Aorta (tissue), 5 donors: ENCODE measurements at regions not wholly inside any gene's neighbourhood (a gene's known extent, or its start where the extent isn't known, plus 50 kb on each side); places are given as distances from the start of the nearest gene placed in this dataset.

Experiments
- ATAC-seq: fragments of 200-7000 bp; cut with Tn5 transposase; one replicate; pipeline ENCODE4 v1.9.1; 2022; ENCODE audit warnings: moderate library complexity; ENCODE audit not compliant: low FRiP score
- DNase-seq, 2 donors: peaks; one replicate each; pipeline ENCODE4 v3.0.0-alpha.2; 2020
- H3K27ac ChIP-seq, 2 donors: one replicate each; pipeline ENCODE4 v1.5.1; 2013; ENCODE audit warnings: low read length in 2 of 2, mild to moderate bottlenecking in 2 of 2, moderate library complexity in 2 of 2, control low read depth in 1 of 2, inconsistent platforms in 1 of 2, low read depth in 1 of 2
- H3K27me3 ChIP-seq, 2 donors: one replicate each; pipeline ENCODE4 v1.6.1; 2013; ENCODE audit warnings: control low read depth in 1 of 2, low read length in 1 of 2, mild to moderate bottlenecking in 1 of 2, moderate library complexity in 1 of 2; ENCODE audit not compliant: insufficient read depth in 2 of 2, control insufficient read depth in 1 of 2
- H3K36me3 ChIP-seq, 2 donors: one replicate each; pipeline ENCODE4 v1.6.1; 2013; ENCODE audit warnings: control low read depth in 1 of 2, low read length in 1 of 2, mild to moderate bottlenecking in 1 of 2; ENCODE audit not compliant: insufficient read depth in 2 of 2, control insufficient read depth in 1 of 2
- H3K4me1 ChIP-seq, 2 donors: one replicate each; pipeline ENCODE4 v1.6.1; 2013; ENCODE audit warnings: low read length in 2 of 2, control low read depth in 1 of 2, mild to moderate bottlenecking in 1 of 2, moderate library complexity in 1 of 2; ENCODE audit not compliant: insufficient read depth in 2 of 2, control insufficient read depth in 1 of 2
- H3K4me3 ChIP-seq, 2 donors: one replicate each; pipeline ENCODE4 v1.5.1; 2013; ENCODE audit warnings: low read length in 2 of 2, control low read depth in 1 of 2, mild to moderate bottlenecking in 1 of 2
- H3K9me3 ChIP-seq: one replicate; pipeline ENCODE4 v1.6.1; 2013; ENCODE audit warnings: mild to moderate bottlenecking, low read length; ENCODE audit not compliant: control insufficient read depth
- WGBS, 2 donors: extraction: QIAGEN DNeasy Blood & Tissue Kit; methylation state at CpG; one replicate each; pipeline ENCODE4 v1.1.7; 2013; 5-methylcytosine and 5-hydroxymethylcytosine counted together
- intact Hi-C, 2 donors: fragments of 100-400 bp; cut with DNase I; formaldehyde crosslinking; loops; one replicate each; pipeline versions ENCODE4 v1.14.2 to v1.15.0; 2022
- donor health status: healthy with polysubstance abuse.
- donor health status: Bipolar disorder and iron deficiency.
- donor health status: DM: no; HTN: no; CAD: no.
- donor health status: DM: no; HTN: no; CAD: no.
- donor health status: DM: yes; HTN: yes; CAD: no.

DNA sequence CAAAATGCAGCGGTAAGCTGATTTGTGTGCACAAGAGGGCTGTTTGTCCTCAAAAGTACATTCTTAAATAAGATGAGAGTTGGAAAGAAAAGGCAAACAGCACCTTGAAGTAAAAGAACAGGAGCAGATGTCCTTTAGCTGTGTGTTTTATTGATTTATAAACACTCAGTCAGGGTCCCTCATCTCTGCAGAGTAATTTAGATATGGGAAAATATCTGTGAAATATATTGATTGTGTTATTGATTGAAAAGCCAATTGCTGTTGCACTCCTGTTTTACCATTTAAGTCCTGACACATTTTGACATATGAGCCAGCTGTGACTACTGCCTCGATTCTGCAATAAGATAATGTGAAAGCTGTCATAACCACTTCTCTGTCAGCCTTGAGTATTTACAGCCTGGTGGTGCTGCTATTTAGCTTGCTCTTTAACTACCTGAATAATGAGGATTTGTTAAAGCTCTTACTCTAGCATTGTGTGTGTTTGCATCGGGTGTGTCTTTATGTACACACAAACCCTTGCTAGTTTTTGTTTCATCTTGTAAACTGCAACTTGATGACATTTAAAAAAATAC, 550.1 kb downstream of the DACH1 start:
- Histone ChIP-seq H3K4me3 (no peak overlapping the region), H3K36me3 (no peaks in the 10 kb centered on the region), H3K9me3 (no peaks in the 10 kb centered on the region), H3K4me1 (no peaks in the 10 kb centered on the region), H3K27me3 (no peaks in the 10 kb centered on the region), H3K27ac (no peak overlapping the region)
- intact Hi-C loops = no loop called here
- ATAC-seq (no peak), DNase-seq (no peak)
- 48 to 57% methylated on average over 3 of the region's 3 CpGs for WGBS, 2 donors

DNA sequence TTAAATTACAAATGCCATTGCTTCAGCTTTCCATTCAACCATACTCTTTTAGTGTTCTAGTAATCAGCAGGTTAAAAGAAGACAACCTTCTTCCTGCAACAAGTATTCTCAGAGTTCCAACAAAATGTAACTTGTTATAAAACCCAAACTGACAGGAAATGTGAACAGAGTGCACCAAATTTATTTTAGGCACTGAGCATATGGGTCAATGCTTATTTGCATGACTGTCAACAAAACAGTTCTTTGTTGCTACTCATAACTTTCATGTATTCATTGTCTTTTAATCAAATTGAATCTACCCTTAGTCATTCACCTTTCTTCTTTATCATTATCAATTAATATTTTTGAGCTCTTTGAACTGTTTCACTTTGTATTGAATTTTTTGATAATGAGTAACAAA, 554.1 kb downstream of the DACH1 start:
- no peak for ATAC-seq
- H3K27ac ChIP-seq = no peak overlapping the region
- H3K27me3 ChIP-seq = no peaks in the 10 kb centered on the region
- no peaks in the 10 kb centered on the region for H3K9me3 ChIP-seq
- no peak overlapping the region for H3K4me3 ChIP-seq
- H3K36me3 ChIP-seq = no peaks in the 10 kb centered on the region
- no peak for DNase-seq
- intact Hi-C loops = no loop called here
- H3K4me1 ChIP-seq = no peaks in the 10 kb centered on the region

DNA sequence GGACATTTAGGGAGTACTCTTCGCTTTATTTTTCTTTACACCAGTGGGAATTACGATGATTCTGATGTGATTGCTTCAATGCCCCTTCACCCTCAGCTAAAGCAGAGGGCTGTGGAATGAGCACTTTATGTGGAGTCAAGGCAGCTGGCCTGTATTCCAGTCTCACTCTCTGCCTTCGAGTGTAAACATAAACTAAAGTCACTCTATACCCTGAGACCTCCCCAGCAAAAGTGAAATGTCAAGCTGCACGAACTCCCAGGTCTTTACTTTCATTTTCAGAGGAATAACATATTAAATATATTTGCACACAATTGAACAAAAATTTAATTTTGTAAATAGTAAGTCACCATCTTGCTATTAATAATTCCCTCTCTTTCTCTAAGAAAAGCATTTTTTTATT, 557.1 kb downstream of the DACH1 start:
- 78% methylated on average over 4 of the region's 4 CpGs for WGBS, 2 donors
- H3K36me3 ChIP-seq = no peaks in the 10 kb centered on the region
- no peaks in the 10 kb centered on the region for H3K27me3 ChIP-seq
- DNase-seq (no peak), ATAC-seq (no peak)
- no peak overlapping the region for H3K4me3 ChIP-seq
- intact Hi-C loops = no loop called here
- no peaks in the 10 kb centered on the region for H3K9me3 ChIP-seq
- H3K27ac ChIP-seq = no peak overlapping the region
- no peaks in the 10 kb centered on the region for H3K4me1 ChIP-seq

DNA sequence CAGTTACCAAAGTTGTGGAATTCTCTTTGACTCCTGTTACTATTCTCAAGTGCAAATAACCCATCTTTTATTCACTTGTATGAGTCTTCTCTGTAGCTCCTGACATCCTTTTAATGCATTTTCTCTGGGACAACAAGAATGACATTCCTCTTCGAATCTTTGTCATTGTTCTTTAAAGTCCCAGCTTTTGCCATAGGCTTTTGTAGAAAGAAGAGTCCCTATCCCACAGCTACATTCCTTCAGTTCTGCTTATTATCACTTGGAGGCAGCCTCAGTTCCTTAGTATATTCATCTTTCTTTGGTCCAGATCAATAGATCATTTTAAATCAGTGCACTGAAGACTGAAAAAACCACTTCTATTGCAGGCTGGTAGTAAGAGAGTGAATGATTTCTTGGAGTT, 560.2 kb downstream of the DACH1 start:
- Histone ChIP-seq H3K4me3 (no peak overlapping the region), H3K36me3 (no peaks in the 10 kb centered on the region), H3K4me1 (no peaks in the 10 kb centered on the region), H3K9me3 (no peaks in the 10 kb centered on the region), H3K27me3 (no peaks in the 10 kb centered on the region), H3K27ac (no peak overlapping the region)
- 45 to 47% methylated on average over 1 of the region's 1 CpG for WGBS, 2 donors
- no peak for DNase-seq
- no peak for ATAC-seq
- intact Hi-C loops = no loop called here

DNA sequence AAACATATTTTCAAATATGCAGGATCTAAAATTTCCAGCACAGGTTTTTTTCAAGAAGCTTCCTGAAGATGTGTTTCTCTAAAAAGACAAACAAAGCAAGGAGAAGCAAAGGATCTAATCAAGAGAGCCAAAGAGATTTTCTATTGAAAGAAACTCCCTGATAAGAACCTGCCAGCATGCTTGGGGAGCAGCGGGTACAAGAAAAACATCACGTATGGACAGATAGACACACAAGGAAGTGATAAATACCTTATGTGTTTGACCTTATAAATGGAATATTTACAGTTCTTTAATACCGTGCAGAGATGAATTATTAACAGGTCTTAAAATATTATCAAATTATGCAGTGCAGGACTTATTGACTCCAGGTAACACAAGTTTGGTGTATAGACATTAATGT, 562.1 kb downstream of the DACH1 start:
- WGBS, 2 donors = 30 to 31% methylated on average over 3 of the region's 3 CpGs
- H3K27ac ChIP-seq = no peak overlapping the region
- no peaks in the 10 kb centered on the region for H3K9me3 ChIP-seq
- DNase-seq (no peak), ATAC-seq (no peak)
- H3K4me3 ChIP-seq = no peak overlapping the region
- H3K36me3 ChIP-seq = no peaks in the 10 kb centered on the region
- H3K27me3 ChIP-seq = no peaks in the 10 kb centered on the region
- intact Hi-C loops = no loop called here
- no peaks in the 10 kb centered on the region for H3K4me1 ChIP-seq

DNA sequence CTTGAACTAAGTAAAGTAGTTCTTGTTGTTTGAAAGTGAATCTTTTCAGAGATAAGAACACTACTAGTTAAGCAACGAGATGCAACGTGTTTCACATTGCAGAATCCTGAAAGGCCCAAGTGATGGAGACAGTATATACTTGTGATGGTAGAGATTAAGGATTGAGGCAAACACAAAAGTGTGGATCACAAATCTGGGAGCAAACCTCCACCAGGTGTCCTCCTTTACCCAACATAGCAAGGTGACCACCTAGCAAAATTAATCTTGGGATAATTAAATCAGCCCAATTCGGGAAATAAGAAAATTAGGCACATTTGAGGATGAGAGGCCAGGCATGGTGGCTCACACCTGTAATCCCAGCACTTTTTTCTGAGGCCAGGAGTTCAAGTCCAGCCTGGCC, 563.9 kb downstream of the DACH1 start:
- no peak for ATAC-seq
- WGBS, 2 donors = 74 to 82% methylated on average over 3 of the region's 3 CpGs
- no peak overlapping the region for H3K27ac ChIP-seq
- no peak overlapping the region for H3K4me3 ChIP-seq
- H3K27me3 ChIP-seq = no peaks in the 10 kb centered on the region
- no peak for DNase-seq
- H3K9me3 ChIP-seq = no peaks in the 10 kb centered on the region
- no peaks in the 10 kb centered on the region for H3K36me3 ChIP-seq
- intact Hi-C loops = no loop called here
- no peaks in the 10 kb centered on the region for H3K4me1 ChIP-seq

DNA sequence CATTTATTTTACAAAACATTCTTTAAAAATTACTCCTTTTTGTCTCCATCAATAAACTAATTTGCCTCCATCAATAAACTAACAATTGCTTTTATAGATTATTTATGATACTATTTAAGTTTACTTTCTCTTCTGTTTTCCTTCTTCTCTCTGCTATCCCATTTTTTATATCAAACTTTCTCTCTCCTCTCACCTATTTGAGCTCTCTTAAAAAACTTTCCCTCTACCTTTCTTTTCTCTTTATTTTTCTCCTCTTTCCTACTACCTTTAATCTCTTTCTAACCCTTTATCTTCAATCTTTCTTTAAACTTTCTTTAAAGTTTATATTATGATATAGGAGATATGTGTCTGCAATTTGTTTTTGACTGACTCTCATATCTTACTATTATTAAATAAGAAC, 566.4 kb downstream of the DACH1 start:
- H3K4me1 ChIP-seq = no peaks in the 10 kb centered on the region
- no peak for ATAC-seq

DNA sequence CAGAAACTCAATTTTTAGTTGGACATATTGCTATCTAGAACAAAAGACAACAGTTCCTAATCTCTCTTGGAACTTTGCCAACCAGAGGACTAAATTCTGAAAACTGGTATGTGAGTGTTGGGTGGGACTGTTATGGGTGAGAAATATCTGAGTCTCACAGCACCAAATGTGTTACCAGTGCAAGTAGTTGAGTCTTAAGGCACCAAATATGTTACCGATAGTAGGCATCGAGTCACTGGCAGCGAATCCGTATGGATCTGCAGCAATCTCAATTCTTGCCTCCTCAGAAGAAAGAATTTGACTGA, 575.2 kb downstream of the DACH1 start:
- H3K4me1 ChIP-seq = no peaks in the 10 kb centered on the region
- 94 to 97% methylated on average over 4 of the region's 4 CpGs for WGBS, 2 donors
- H3K27me3 ChIP-seq = no peaks in the 10 kb centered on the region
- no peak overlapping the region for H3K4me3 ChIP-seq
- no peaks in the 10 kb centered on the region for H3K36me3 ChIP-seq
- H3K9me3 ChIP-seq = peaks cover 2% of the 10 kb centered on the region
- ATAC-seq (no peak), DNase-seq (no peak)
- no peak overlapping the region for H3K27ac ChIP-seq
- intact Hi-C loops = no loop called here

More for the DNA sequence above, 566.4 kb downstream of the DACH1 start:
- no peak overlapping the region for H3K4me3 ChIP-seq
- no peak for DNase-seq
- H3K27me3 ChIP-seq = no peaks in the 10 kb centered on the region
- intact Hi-C loops = no loop called here
- no peak overlapping the region for H3K27ac ChIP-seq
- no peaks in the 10 kb centered on the region for H3K36me3 ChIP-seq
- H3K9me3 ChIP-seq = peaks cover 5% of the 10 kb centered on the region

DNA sequence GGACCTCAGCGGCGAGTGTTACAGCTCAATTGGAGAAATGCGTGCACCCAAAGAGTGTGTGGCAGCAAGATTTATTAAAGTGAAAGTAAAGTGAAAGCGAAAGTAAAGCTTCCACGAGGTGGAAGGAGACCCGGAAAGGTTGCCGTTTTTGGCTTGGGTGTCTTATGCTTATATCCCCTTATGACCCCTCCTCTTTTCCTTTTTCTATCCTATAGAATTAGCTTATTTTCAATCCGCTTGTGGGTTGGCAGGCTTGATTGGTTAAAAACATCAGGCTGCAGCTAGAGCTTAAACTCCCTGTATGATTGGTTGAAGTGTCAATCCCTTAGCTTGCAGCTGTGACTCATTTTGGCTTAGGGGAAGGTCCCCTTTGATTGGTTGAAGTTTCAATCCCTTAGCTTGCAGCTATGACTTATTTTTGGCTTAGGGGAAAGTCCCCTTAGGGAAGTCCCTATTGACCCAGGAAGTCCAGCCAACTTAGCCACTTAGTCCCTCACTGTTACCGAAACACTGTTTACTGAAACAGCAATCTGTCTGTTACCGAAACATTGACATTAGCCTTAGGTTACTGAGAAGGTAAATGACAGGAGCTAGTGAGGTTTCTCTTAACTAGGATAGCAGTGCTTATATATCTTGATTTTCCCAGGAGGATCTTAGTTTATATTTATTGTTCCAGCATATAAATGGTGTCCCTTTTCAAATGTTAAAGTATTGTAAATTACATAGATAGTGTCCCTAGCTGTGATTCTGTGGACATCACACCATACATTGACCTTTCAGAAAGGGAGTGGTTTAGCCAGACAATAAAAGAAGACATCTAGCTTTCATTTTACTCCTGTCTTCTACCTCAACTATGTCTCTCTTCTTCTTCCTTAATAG, 575.8 kb downstream of the DACH1 start:
- no peaks in the 10 kb centered on the region for H3K4me1 ChIP-seq
- peak overlapping the region; percentile 15 to 41 for H3K4me3 ChIP-seq
- intact Hi-C loops = no loop called here
- DNase-seq (peak in 1 of 2 donors; percentile 41), ATAC-seq (no peak)
- 46 to 62% methylated on average over 10 of the region's 10 CpGs for WGBS, 2 donors
- no peak overlapping the region for H3K27ac ChIP-seq
- H3K9me3 ChIP-seq = no peaks in the 10 kb centered on the region
- H3K27me3 ChIP-seq = no peaks in the 10 kb centered on the region
- no peaks in the 10 kb centered on the region for H3K36me3 ChIP-seq
